ENCODE measurements at regions not wholly inside any gene's neighbourhood (a gene's known extent, or its start where the extent isn't known, plus 50 kb on each side); places are given as distances from the start of the nearest gene placed in this dataset.
A peak's percentile ranks its signal among the peaks of the same experiment; 100 is the strongest.
"Not testable (repeated sequence)": the region's sequence is repeated elsewhere in the genome, so short reads cannot be mapped to it uniquely, and the experiment has no call there.

- H3K36me3 Mint-ChIP-seq (ENCODE audit: low read depth) = peaks cover 3% of the 10 kb centered on the region
- no peaks in the 10 kb centered on the region for H3K27me3 Mint-ChIP-seq (ENCODE audit: low read depth)
- DNase-seq (no peak), ATAC-seq (no peak)
- H3K27ac Mint-ChIP-seq = no peak overlapping the region
- no peaks in the 10 kb centered on the region for H3K9me3 Mint-ChIP-seq (ENCODE audit: insufficient read depth)
- ChIA-PET CTCF (interaction anchor here (1.3 kb wide), 1 partner anchor 78 kb away, joined by 4 read pairs; no protein-coding TSS in a partner anchor), POLR2A (interaction anchor here (2.0 kb wide), 1 partner anchor 74 kb away, joined by 7 read pairs; the partner anchor contains the start of gene CITED2)
- H3K4me3 Mint-ChIP-seq = no peak overlapping the region
- peaks cover 26% of the 10 kb centered on the region for H3K4me1 Mint-ChIP-seq (ENCODE audit: low read depth)
These were observed 73.2 kb upstream of the CITED2 start for GRCh38 chr6:139447656-139447975.

- DNase-seq (no peak), ATAC-seq (no peak)
- CTCF ChIA-PET = interaction anchor here (1.3 kb wide), 1 partner anchor 77 kb away, joined by 4 read pairs; no protein-coding TSS in a partner anchor
- Mint-ChIP-seq H3K27me3 (ENCODE audit: low read depth) (no peaks in the 10 kb centered on the region), H3K27ac (no peak overlapping the region), H3K4me3 (no peak overlapping the region), H3K36me3 (ENCODE audit: low read depth) (peaks cover 6% of the 10 kb centered on the region), H3K4me1 (ENCODE audit: low read depth) (peaks cover 32% of the 10 kb centered on the region), H3K9me3 (ENCODE audit: insufficient read depth) (no peaks in the 10 kb centered on the region)
- POLR2A ChIA-PET = no interaction called here
These were observed 72.6 kb upstream of the CITED2 start for GRCh38 chr6:139446768-139447655.

GRCh38 chr6:139446138-139446715 is 71.8 kb upstream of the CITED2 start:
- ChIA-PET POLR2A (no interaction called here), CTCF (no interaction called here)
- no peak overlapping the region for H3K4me3 Mint-ChIP-seq
- no peaks in the 10 kb centered on the region for H3K27me3 Mint-ChIP-seq (ENCODE audit: low read depth)
- no peak for ATAC-seq
- no peaks in the 10 kb centered on the region for H3K9me3 Mint-ChIP-seq (ENCODE audit: insufficient read depth)
- H3K4me1 Mint-ChIP-seq (ENCODE audit: low read depth) = peaks cover 37% of the 10 kb centered on the region
- no peak overlapping the region for H3K27ac Mint-ChIP-seq
- no peak for DNase-seq
- H3K36me3 Mint-ChIP-seq (ENCODE audit: low read depth) = peaks cover 7% of the 10 kb centered on the region

- H3K4me3 Mint-ChIP-seq; H3K27me3 Mint-ChIP-seq (ENCODE audit: low read depth); ATAC-seq; DNase-seq; H3K27ac Mint-ChIP-seq; POLR2A ChIA-PET; H3K9me3 Mint-ChIP-seq (ENCODE audit: insufficient read depth): not testable (repeated sequence)
- peaks cover 10% of the 10 kb centered on the region for H3K36me3 Mint-ChIP-seq (ENCODE audit: low read depth)
- CTCF ChIA-PET = interaction anchor here (1.8 kb wide), 1 partner anchor 75 kb away, joined by 5 read pairs; no protein-coding TSS in a partner anchor
- peaks cover 48% of the 10 kb centered on the region for H3K4me1 Mint-ChIP-seq (ENCODE audit: low read depth)
These were observed 69.9 kb upstream of the CITED2 start for GRCh38 chr6:139444273-139444787.

- no peak for DNase-seq
- CTCF ChIA-PET = interaction anchor here (1.8 kb wide), 1 partner anchor 74 kb away, joined by 5 read pairs; no protein-coding TSS in a partner anchor
- Mint-ChIP-seq H3K27ac (no peak overlapping the region), H3K9me3 (ENCODE audit: insufficient read depth) (no peaks in the 10 kb centered on the region), H3K27me3 (ENCODE audit: low read depth) (peaks cover 2% of the 10 kb centered on the region), H3K4me1 (ENCODE audit: low read depth) (peaks cover 51% of the 10 kb centered on the region), H3K36me3 (ENCODE audit: low read depth) (peaks cover 10% of the 10 kb centered on the region), H3K4me3 (no peak overlapping the region)
- no peak for ATAC-seq
- POLR2A ChIA-PET = no interaction called here
These were observed 69.0 kb upstream of the CITED2 start for GRCh38 chr6:139443231-139444112.

GRCh38 chr6:139442188-139442671 is 67.8 kb upstream of the CITED2 start:
- ChIA-PET POLR2A (interaction anchor here (0.8 kb wide), 1 partner anchor 69 kb away, joined by 3 read pairs; no protein-coding TSS in a partner anchor), CTCF (no interaction called here)
- peak overlapping the region; percentile 93 for H3K27ac Mint-ChIP-seq
- H3K4me1 Mint-ChIP-seq (ENCODE audit: low read depth) = peaks cover 47% of the 10 kb centered on the region
- no peaks in the 10 kb centered on the region for H3K9me3 Mint-ChIP-seq (ENCODE audit: insufficient read depth)
- H3K4me3 Mint-ChIP-seq = peak overlapping the region; percentile 67
- H3K27me3 Mint-ChIP-seq (ENCODE audit: low read depth) = peaks cover 2% of the 10 kb centered on the region
- peak; percentile 23 for DNase-seq
- ATAC-seq = peak; percentile 83
- H3K36me3 Mint-ChIP-seq (ENCODE audit: low read depth) = peaks cover 10% of the 10 kb centered on the region

GRCh38 chr6:139439349-139439748 is 64.9 kb upstream of the CITED2 start:
- Mint-ChIP-seq H3K4me1 (ENCODE audit: low read depth) (peaks cover 35% of the 10 kb centered on the region), H3K36me3 (ENCODE audit: low read depth) (peaks cover 10% of the 10 kb centered on the region), H3K4me3 (no peak overlapping the region), H3K27me3 (ENCODE audit: low read depth) (peaks cover 3% of the 10 kb centered on the region), H3K9me3 (ENCODE audit: insufficient read depth) (no peaks in the 10 kb centered on the region), H3K27ac (no peak overlapping the region)
- DNase-seq = no peak
- ChIA-PET POLR2A (no interaction called here), CTCF (no interaction called here)
- ATAC-seq = no peak

- peaks cover 35% of the 10 kb centered on the region for H3K4me1 Mint-ChIP-seq (ENCODE audit: low read depth)
- no peak for ATAC-seq
These were observed 64.3 kb upstream of the CITED2 start for GRCh38 chr6:139438775-139439174.

GRCh38 chr6:139436957-139437348 is 62.5 kb upstream of the CITED2 start:
- POLR2A ChIA-PET = no interaction called here
- Mint-ChIP-seq H3K4me3 (no peak overlapping the region), H3K4me1 (ENCODE audit: low read depth) (peaks cover 19% of the 10 kb centered on the region), H3K9me3 (ENCODE audit: insufficient read depth) (no peaks in the 10 kb centered on the region), H3K27ac (no peak overlapping the region), H3K36me3 (ENCODE audit: low read depth) (peaks cover 4% of the 10 kb centered on the region), H3K27me3 (ENCODE audit: low read depth) (peaks cover 3% of the 10 kb centered on the region)
- CTCF ChIA-PET = no interaction called here
- DNase-seq (no peak), ATAC-seq (no peak)

More at GRCh38 chr6:139438775-139439174, 64.3 kb upstream of the CITED2 start:
- peaks cover 3% of the 10 kb centered on the region for H3K27me3 Mint-ChIP-seq (ENCODE audit: low read depth)
- no peak for DNase-seq
- CTCF ChIA-PET = no interaction called here
- H3K36me3 Mint-ChIP-seq (ENCODE audit: low read depth) = peaks cover 10% of the 10 kb centered on the region
- H3K4me3 Mint-ChIP-seq = no peak overlapping the region
- POLR2A ChIA-PET = no interaction called here
- no peak overlapping the region for H3K27ac Mint-ChIP-seq
- no peaks in the 10 kb centered on the region for H3K9me3 Mint-ChIP-seq (ENCODE audit: insufficient read depth)

- DNase-seq (no peak), ATAC-seq (no peak)
- H3K4me1 Mint-ChIP-seq (ENCODE audit: low read depth) = peaks cover 14% of the 10 kb centered on the region
- CTCF ChIA-PET = no interaction called here
- H3K9me3 Mint-ChIP-seq (ENCODE audit: insufficient read depth) = peaks cover under 1% of the 10 kb centered on the region
- H3K27ac Mint-ChIP-seq = no peak overlapping the region
- H3K36me3 Mint-ChIP-seq (ENCODE audit: low read depth) = peaks cover 4% of the 10 kb centered on the region
- POLR2A ChIA-PET = no interaction called here
- H3K27me3 Mint-ChIP-seq (ENCODE audit: low read depth) = peaks cover 3% of the 10 kb centered on the region
- H3K4me3 Mint-ChIP-seq = no peak overlapping the region
These were observed 61.9 kb upstream of the CITED2 start for GRCh38 chr6:139436200-139436956.

All from activated CD8-positive, alpha-beta T cell treated with anti-CD3 and anti-CD28 coated beads, Interleukin-2, amount 10 ng/mL, durations not matched to agents 7 days and 5 days (primary cell).